ENCODE measurements at regions not wholly inside any gene's neighbourhood (a gene's known extent, or its start where the extent isn't known, plus 50 kb on each side); places are given as distances from the start of the nearest gene placed in this dataset.

- TF ChIP-seq CTCF (IDR thresholded peaks at IDR 0.05; ENCODE audit: low read length), result no peak
- no peak for TF ChIP-seq EZH2phosphoT487 (IDR thresholded peaks at IDR 0.05; ENCODE audit: low read length)
Measured at GRCh38 chr6:112717856-112718255, 370.7 kb downstream of the RFPL4B start.

All from MM.1S (cell line).